ENCODE measurements at regions not wholly inside any gene's neighbourhood (a gene's known extent, or its start where the extent isn't known, plus 50 kb on each side); places are given as distances from the start of the nearest gene placed in this dataset.

DNA sequence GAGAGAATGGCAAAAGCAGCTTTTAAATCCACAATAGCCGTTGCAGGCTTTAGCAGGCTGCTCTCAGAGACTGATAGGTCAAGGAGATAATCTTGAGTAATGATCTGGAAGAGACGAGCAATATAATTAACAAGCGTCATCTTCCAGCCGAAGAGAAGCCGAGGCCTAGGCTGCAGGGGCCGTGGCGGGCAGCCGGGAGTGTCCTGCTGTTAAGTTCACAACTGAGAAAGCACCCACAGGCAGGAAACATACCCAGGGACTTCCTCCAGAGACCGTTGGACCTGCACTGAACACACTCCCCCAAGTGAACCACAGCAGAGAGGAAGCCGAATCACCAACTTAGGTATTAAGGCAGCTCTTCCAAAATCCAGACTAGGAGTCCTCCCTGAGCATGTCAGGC is 182.3 kb downstream of the IRX2 start:
- TF ChIP-seq REST (IDR thresholded peaks at IDR 0.05; ENCODE audit: low read depth) = no peak
- no peak for TF ChIP-seq POLR2A (IDR thresholded peaks at IDR 0.05; ENCODE audit: borderline replicate concordance, extremely low read depth, insufficient read depth, insufficient read length)
- TF ChIP-seq SRF (IDR thresholded peaks at IDR 0.05; ENCODE audit: low read depth) = no peak
- no peak for TF ChIP-seq CTCF (IDR thresholded peaks at IDR 0.05 in 2 of 3, conservative IDR thresholded peaks at IDR 0.05 in 1 of 3; ENCODE audit: borderline replicate concordance in 1 of 3, insufficient read depth in 1 of 3, low read depth in 2 of 3, low read length in 2 of 3)
- no peak for TF ChIP-seq JUND (IDR thresholded peaks at IDR 0.05)
- no peak for TF ChIP-seq RAD21 (IDR thresholded peaks at IDR 0.05; ENCODE audit: low read depth)
- no peak for TF ChIP-seq SIN3A (IDR thresholded peaks at IDR 0.05; ENCODE audit: low read depth)
- no peak for TF ChIP-seq SP1 (IDR thresholded peaks at IDR 0.05; ENCODE audit: low read depth)
- TF ChIP-seq, protein P1, sequence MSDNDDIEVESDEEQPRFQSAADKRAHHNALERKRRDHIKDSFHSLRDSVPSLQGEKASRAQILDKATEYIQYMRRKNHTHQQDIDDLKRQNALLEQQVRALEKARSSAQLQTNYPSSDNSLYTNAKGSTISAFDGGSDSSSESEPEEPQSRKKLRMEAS (IDR thresholded peaks at IDR 0.05) = no peak

Data from HCT116 (cell line).